WERI-Rb-1 (cell line): ENCODE measurements at regions not wholly inside any gene's neighbourhood (a gene's known extent, or its start where the extent isn't known, plus 50 kb on each side); places are given as distances from the start of the nearest gene placed in this dataset.

Source experiments
- DNase-seq: peaks from one replicate; pipeline ENCODE4 v3.0.0-alpha.2; 2020
- H3K27ac ChIP-seq: fragments of 250-450 bp; sonication (Bioruptor Pico); 2 replicates; pipeline ENCODE4 v1.5.1; 2020; ENCODE audit warnings: mild to moderate bottlenecking, moderate library complexity
- H3K27me3 ChIP-seq: fragments of 250-450 bp; sonication (Bioruptor Pico); 2 replicates; pipeline ENCODE4 v1.5.1; 2021; ENCODE audit warnings: mild to moderate bottlenecking, low read depth, moderate library complexity; ENCODE audit not compliant: insufficient read depth, severe bottlenecking
- H3K36me3 ChIP-seq: fragments of 250-450 bp; sonication (Bioruptor Pico); 2 replicates; pipeline ENCODE4 v1.5.1; 2020; ENCODE audit warnings: mild to moderate bottlenecking, moderate library complexity
- H3K4me3 ChIP-seq: 2 replicates; pipeline ENCODE4 v1.5.1; 2011; ENCODE audit warnings: low read depth, mild to moderate bottlenecking, control low read depth, low read length
- H3K9me3 ChIP-seq: fragments of 250-450 bp; sonication (Bioruptor Pico); 2 replicates; pipeline ENCODE4 v1.5.1; 2021; ENCODE audit warnings: mild to moderate bottlenecking, moderate library complexity; ENCODE audit not compliant: severe bottlenecking
- TF ChIP-seq, protein P1 (sequence below): IDR thresholded peaks from 2 replicates; pipeline ENCODE4 v1.5.1; 2011; ENCODE audit warnings: low read depth, mild to moderate bottlenecking, control low read depth, inconsistent platforms, low read length

DNA sequence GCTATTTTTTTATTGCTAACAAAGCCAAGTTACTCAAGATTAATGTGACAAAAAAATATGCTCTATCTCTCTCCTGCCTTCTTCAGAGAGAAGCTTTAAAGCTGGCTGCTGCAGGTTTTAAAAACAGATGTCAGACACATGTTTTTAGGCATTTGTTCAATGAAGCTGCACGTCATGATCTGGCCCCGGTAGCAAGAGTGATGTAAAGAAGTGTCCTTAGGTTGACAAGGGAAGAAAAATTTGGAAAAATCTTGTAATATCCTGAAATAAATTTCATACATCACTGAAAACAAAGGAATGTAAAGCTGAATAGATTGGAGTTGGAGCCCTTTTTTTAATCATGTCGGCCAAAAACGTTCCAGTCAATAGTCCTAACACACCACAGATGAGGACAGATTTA, 531.4 kb upstream of the NBEA start:
- no peaks in the 10 kb centered on the region for H3K27me3 ChIP-seq
- H3K36me3 ChIP-seq = no peaks in the 10 kb centered on the region
- H3K27ac ChIP-seq = no peak overlapping the region
- DNase-seq = no peak
- no peak overlapping the region for H3K4me3 ChIP-seq
- TF ChIP-seq, protein P1, sequence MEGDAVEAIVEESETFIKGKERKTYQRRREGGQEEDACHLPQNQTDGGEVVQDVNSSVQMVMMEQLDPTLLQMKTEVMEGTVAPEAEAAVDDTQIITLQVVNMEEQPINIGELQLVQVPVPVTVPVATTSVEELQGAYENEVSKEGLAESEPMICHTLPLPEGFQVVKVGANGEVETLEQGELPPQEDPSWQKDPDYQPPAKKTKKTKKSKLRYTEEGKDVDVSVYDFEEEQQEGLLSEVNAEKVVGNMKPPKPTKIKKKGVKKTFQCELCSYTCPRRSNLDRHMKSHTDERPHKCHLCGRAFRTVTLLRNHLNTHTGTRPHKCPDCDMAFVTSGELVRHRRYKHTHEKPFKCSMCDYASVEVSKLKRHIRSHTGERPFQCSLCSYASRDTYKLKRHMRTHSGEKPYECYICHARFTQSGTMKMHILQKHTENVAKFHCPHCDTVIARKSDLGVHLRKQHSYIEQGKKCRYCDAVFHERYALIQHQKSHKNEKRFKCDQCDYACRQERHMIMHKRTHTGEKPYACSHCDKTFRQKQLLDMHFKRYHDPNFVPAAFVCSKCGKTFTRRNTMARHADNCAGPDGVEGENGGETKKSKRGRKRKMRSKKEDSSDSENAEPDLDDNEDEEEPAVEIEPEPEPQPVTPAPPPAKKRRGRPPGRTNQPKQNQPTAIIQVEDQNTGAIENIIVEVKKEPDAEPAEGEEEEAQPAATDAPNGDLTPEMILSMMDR = no peak
- H3K9me3 ChIP-seq = no peaks in the 10 kb centered on the region

DNA sequence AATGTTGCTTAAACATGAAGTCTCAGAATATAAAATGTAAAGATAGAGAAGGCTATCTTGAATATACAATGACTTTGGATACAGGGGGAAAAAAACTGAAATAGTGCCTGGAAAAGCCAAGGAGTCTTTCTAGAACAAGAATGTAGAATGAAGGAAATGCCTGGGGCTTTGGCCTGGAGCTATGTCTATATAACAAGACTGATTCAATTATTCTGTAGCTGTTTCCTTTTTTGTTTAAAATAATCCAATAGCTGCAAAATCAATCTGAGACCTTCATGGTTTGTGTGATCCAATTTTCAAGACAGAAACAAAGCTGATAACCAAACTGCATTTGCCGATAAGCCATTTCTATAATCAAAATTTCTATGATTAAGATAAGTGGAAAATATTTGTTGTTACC, 530.9 kb upstream of the NBEA start:
- no peak for DNase-seq
- Histone ChIP-seq H3K4me3 (no peak overlapping the region), H3K27ac (no peak overlapping the region), H3K36me3 (no peaks in the 10 kb centered on the region), H3K9me3 (no peaks in the 10 kb centered on the region), H3K27me3 (no peaks in the 10 kb centered on the region)
- TF ChIP-seq, protein P1 = no peak

DNA sequence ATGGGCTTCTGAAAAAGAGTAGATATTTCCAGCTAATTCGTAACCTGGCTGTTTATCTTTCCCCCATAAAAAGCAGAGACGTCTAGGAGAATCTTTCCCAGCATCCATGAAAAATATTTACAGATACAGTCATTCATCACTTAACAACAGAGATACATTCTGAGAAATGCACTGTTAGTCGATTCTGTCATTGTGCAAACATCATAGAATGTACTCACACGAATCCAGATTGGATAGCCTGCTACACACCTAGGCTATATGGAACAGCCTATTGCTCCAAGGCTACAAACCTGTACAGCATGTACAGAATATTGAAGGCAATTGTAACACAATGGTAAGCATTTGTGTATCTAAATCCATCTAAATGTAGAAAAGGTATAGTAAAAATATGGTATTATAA, 530.2 kb upstream of the NBEA start:
- no peak overlapping the region for H3K27ac ChIP-seq
- H3K27me3 ChIP-seq = no peaks in the 10 kb centered on the region
- no peak overlapping the region for H3K4me3 ChIP-seq
- H3K36me3 ChIP-seq = no peaks in the 10 kb centered on the region
- no peaks in the 10 kb centered on the region for H3K9me3 ChIP-seq
- TF ChIP-seq, protein P1 = no peak
- no peak for DNase-seq

DNA sequence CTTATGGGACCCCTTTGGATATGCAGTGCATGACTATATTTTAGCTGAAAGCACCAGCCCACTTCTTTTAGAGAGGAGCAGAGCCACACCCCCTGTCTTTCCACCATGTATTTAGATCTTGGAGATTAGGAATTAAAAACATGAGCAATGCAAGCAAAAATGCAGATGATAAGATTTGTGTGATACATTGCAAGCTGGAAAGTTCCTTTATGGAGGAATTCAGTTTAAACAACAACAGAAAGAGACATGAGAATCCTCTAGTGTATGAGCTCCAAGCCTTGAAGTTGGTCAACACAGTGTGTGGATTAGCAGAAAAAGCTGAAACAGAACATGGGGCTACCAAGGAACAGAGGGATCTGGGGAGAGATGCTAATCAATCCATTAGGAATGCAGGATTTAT, 529.8 kb upstream of the NBEA start:
- no peaks in the 10 kb centered on the region for H3K9me3 ChIP-seq
- no peak overlapping the region for H3K4me3 ChIP-seq
- H3K27me3 ChIP-seq = no peaks in the 10 kb centered on the region
- H3K36me3 ChIP-seq = no peaks in the 10 kb centered on the region
- TF ChIP-seq, protein P1 = no peak
- no peak for DNase-seq
- H3K27ac ChIP-seq = no peak overlapping the region

DNA sequence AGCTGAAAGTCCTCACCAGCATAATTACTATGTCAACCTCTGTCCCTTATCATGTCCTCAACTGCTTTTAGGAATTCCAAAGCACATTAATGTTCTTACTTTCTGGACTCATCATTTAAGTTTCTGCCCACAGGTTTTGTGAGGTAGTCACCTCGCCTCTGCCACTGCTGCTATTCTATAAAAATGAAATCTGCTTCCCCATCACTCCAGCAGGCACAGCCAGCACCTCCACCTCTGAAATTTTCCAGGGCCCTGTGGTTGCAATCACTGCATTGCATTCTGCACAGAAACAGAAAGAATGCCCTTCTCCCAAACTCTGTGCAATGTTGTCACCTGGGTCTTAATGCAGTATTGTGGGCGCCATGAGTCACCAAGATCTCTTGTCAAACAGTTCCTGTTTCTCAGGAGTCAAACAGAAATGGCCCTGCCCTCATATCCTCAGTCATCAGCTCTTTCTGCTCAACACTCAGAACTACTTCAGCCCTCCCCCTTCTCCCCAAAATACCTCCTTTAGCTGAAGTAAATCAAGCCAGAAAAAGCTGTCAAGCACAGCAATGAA, 529.2 kb upstream of the NBEA start:
- H3K27me3 ChIP-seq = no peaks in the 10 kb centered on the region
- TF ChIP-seq, protein P1 = no peak
- no peaks in the 10 kb centered on the region for H3K9me3 ChIP-seq
- H3K4me3 ChIP-seq = no peak overlapping the region
- no peak for DNase-seq
- H3K27ac ChIP-seq = no peak overlapping the region
- no peaks in the 10 kb centered on the region for H3K36me3 ChIP-seq

DNA sequence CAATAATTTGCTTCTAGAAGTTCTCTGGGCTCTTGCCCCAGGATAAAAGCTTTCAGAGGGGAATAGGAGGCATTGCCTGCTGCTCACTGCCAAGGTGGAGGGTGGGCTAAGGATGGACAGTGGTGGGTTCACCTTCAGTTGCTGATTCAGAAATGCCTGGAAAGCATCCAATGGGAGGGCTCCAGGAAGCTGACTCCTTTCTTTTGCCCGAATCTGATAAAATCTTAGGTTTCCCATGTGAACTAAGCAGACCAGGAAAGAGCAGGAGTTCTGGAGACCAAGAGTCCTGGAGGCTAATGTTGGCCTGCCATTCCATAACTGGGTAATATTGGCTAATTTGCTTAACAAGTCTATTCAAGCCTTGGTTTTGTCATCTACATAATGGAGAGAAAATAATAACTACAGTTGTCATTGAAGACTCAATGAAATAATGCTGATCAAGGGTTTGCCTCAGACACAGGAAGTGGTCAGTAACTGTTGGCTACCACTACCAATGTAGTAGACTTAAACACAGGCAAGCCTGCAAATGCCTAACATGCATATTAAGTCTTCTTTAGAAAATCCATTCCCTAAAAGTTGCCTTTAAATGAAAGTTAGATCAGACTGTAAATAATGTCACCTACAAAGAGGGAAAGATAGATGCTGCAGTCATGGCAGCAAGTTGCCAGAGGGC, 528.4 kb upstream of the NBEA start:
- DNase-seq = no peak

More for the DNA sequence above, 528.4 kb upstream of the NBEA start:
- Histone ChIP-seq H3K4me3 (no peak overlapping the region), H3K27me3 (no peaks in the 10 kb centered on the region), H3K9me3 (no peaks in the 10 kb centered on the region), H3K36me3 (no peaks in the 10 kb centered on the region), H3K27ac (no peak overlapping the region)
- TF ChIP-seq, protein P1 = no peak
